HG03045 (cell line): ENCODE measurements at regions not wholly inside any gene's neighbourhood (a gene's known extent, or its start where the extent isn't known, plus 50 kb on each side); places are given as distances from the start of the nearest gene placed in this dataset.
"Not testable (repeated sequence)": the region's sequence is repeated elsewhere in the genome, so short reads cannot be mapped to it uniquely, and the experiment has no call there.

ENCODE experiments used
- ATAC-seq: cut with Tn5 transposase; IDR thresholded peaks from one replicate; pipeline ENCODE4 v1.9.1; 2021; ENCODE audit warnings: mild to moderate bottlenecking, moderate library complexity; ENCODE audit not compliant: unreplicated experiment

- ATAC-seq = not testable (repeated sequence)
Observed at GRCh38 chr14:105730731-105731130, 204.3 kb downstream of the TMEM121 start.

- ATAC-seq = not testable (repeated sequence)
Observed at GRCh38 chr14:105731221-105731985, 205.0 kb downstream of the TMEM121 start.

- no peak for ATAC-seq
Observed at GRCh38 chr14:105733081-105734065, 207.0 kb downstream of the TMEM121 start.

GRCh38 chr14:105734241-105734640 is 207.9 kb downstream of the TMEM121 start:
- not testable (repeated sequence) for ATAC-seq

GRCh38 chr14:105736331-105736730 is 209.9 kb downstream of the TMEM121 start:
- ATAC-seq = not testable (repeated sequence)

GRCh38 chr14:105737504-105738246 is 211.3 kb downstream of the TMEM121 start:
- no peak for ATAC-seq

- ATAC-seq = no peak
Observed at GRCh38 chr14:105738638-105739037, 212.3 kb downstream of the TMEM121 start.

GRCh38 chr14:105739331-105740102 is 213.1 kb downstream of the TMEM121 start:
- no peak for ATAC-seq

- ATAC-seq = not testable (repeated sequence)
Observed at GRCh38 chr14:105740272-105740671, 213.9 kb downstream of the TMEM121 start.

- not testable (repeated sequence) for ATAC-seq
Observed at GRCh38 chr14:105740961-105741360, 214.6 kb downstream of the TMEM121 start.

GRCh38 chr14:105741707-105742530 is 215.5 kb downstream of the TMEM121 start:
- ATAC-seq = not testable (repeated sequence)

GRCh38 chr14:105742531-105742848 is 216.1 kb downstream of the TMEM121 start:
- no peak for ATAC-seq

- not testable (repeated sequence) for ATAC-seq
Observed at GRCh38 chr14:105742904-105743701, 216.7 kb downstream of the TMEM121 start.

- ATAC-seq = not testable (repeated sequence)
Observed at GRCh38 chr14:105744213-105744787, 217.9 kb downstream of the TMEM121 start.

GRCh38 chr14:105745433-105746123 is 219.2 kb downstream of the TMEM121 start:
- ATAC-seq = no peak

GRCh38 chr14:105746124-105746514 is 219.7 kb downstream of the TMEM121 start:
- ATAC-seq = no peak

- not testable (repeated sequence) for ATAC-seq
Observed at GRCh38 chr14:105746800-105747502, 220.6 kb downstream of the TMEM121 start.
